Fibroblast of lung (primary cell): ENCODE measurements at regions not wholly inside any gene's neighbourhood (a gene's known extent, or its start where the extent isn't known, plus 50 kb on each side); places are given as distances from the start of the nearest gene placed in this dataset.

Source experiments
- DNase-seq, 2 donors: peaks; one replicate each; pipeline versions ENCODE4 v3.0.0 to v3.0.0-alpha.2; 2010; ENCODE audit warnings: low read depth in 2 of 2
- H2AFZ ChIP-seq: 2 replicates; pipeline ENCODE4 v1.5.1; 2012; ENCODE audit warnings: low read length, control low read depth, inconsistent platforms
- H3K27ac ChIP-seq: 2 replicates; pipeline ENCODE4 v1.5.1; 2011; ENCODE audit warnings: low read length, control low read depth; ENCODE audit not compliant: insufficient read depth
- H3K27me3 ChIP-seq: 2 replicates; pipeline ENCODE4 v1.5.1; 2011; ENCODE audit warnings: mild to moderate bottlenecking, low read length; ENCODE audit not compliant: control insufficient read depth, insufficient read depth
- H3K36me3 ChIP-seq: 2 replicates; pipeline ENCODE4 v1.5.1; 2011; ENCODE audit warnings: low read length; ENCODE audit not compliant: control insufficient read depth, insufficient read depth
- H3K4me1 ChIP-seq: 2 replicates; pipeline ENCODE4 v1.5.1; 2011; ENCODE audit warnings: low read length; ENCODE audit not compliant: control insufficient read depth, insufficient read depth; ENCODE audit errors: extremely low read depth
- H3K4me2 ChIP-seq: 2 replicates; pipeline ENCODE4 v1.5.1; 2011; ENCODE audit warnings: low read length, control low read depth; ENCODE audit not compliant: insufficient read depth; ENCODE audit errors: extremely low read depth
- H3K4me3 ChIP-seq, 4 experiments: fragments of 200-600 bp in 1 of 4; sonication (generic) in 1 of 4; replicated peaks in 1 of 4; 2 replicates each; pipeline ENCODE4 v1.5.1; 2011 to 2016; ENCODE audit warnings: low read length in 4 of 4, low read depth in 3 of 4, mild to moderate bottlenecking in 3 of 4, control low read depth in 2 of 4, inconsistent platforms in 1 of 4, mixed read lengths in 1 of 4; ENCODE audit not compliant: insufficient read depth in 1 of 4; ENCODE audit errors: control extremely low read depth in 1 of 4
- H3K79me2 ChIP-seq: 2 replicates; pipeline ENCODE4 v1.5.1; 2012; ENCODE audit warnings: mild to moderate bottlenecking, low read length, inconsistent platforms; ENCODE audit not compliant: control insufficient read depth, insufficient read depth
- H3K9ac ChIP-seq: 2 replicates; pipeline ENCODE4 v1.5.1; 2011; ENCODE audit warnings: mild to moderate bottlenecking, low read length, control low read depth; ENCODE audit not compliant: insufficient read depth
- H3K9me3 ChIP-seq: 2 replicates; pipeline ENCODE4 v1.5.1; 2012; ENCODE audit warnings: low read depth, low read length; ENCODE audit not compliant: control insufficient read depth, insufficient read depth
- H4K20me1 ChIP-seq: 2 replicates; pipeline ENCODE4 v1.5.1; 2011; ENCODE audit warnings: low read length; ENCODE audit not compliant: control insufficient read depth, insufficient read depth; ENCODE audit errors: extremely low read depth
- EZH2 ChIP-seq: IDR thresholded peaks from 2 replicates; pipeline ENCODE4 v1.5.1; 2012; ENCODE audit warnings: low read length, control low read depth, mild to moderate bottlenecking; ENCODE audit errors: missing control alignments
- TF ChIP-seq, protein P1 (sequence below), 2 donors: IDR thresholded peaks in 1 of 2; conservative IDR thresholded peaks in 1 of 2; 1 replicate in 1 of 2; 2 replicates in 1 of 2; pipeline ENCODE4 v1.5.1; 2011 to 2012; ENCODE audit warnings: low read length in 2 of 2, control low read depth in 1 of 2, inconsistent platforms in 1 of 2, low read depth in 1 of 2, mild to moderate bottlenecking in 1 of 2

DNA sequence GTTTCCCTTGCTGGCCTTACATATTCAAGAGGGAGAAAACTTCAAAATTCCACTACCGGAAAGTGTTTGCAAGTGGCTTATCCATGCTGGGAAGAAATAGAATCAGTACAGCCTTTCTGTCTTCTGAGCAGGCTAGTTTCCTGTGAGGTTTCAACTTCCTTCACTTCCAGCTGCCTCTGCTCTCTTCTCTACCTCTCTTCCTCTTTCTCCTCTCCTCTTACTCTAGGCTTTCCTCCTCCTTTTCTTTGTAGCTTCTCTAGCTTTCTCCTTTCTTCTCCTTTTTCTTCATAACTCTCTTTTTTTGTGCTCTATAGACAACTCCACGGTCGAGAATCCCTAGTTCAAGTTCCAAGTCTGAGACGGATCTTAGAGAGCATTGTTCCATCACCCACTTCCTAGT lies 421.8 kb downstream of the ETS1 start:
- Histone ChIP-seq H3K4me1 (no peaks in the 10 kb centered on the region), H3K4me3 (no peak overlapping the region), H3K9me3 (no peaks in the 10 kb centered on the region), H3K36me3 (no peaks in the 10 kb centered on the region), H3K9ac (no peak overlapping the region), H3K79me2 (no peaks in the 10 kb centered on the region), H3K27ac (no peak overlapping the region), H3K27me3 (no peaks in the 10 kb centered on the region), H4K20me1 (no peaks in the 10 kb centered on the region), H3K4me2 (no peak overlapping the region), H2AFZ (no peak overlapping the region)
- no peak for TF ChIP-seq EZH2
- TF ChIP-seq, protein P1, sequence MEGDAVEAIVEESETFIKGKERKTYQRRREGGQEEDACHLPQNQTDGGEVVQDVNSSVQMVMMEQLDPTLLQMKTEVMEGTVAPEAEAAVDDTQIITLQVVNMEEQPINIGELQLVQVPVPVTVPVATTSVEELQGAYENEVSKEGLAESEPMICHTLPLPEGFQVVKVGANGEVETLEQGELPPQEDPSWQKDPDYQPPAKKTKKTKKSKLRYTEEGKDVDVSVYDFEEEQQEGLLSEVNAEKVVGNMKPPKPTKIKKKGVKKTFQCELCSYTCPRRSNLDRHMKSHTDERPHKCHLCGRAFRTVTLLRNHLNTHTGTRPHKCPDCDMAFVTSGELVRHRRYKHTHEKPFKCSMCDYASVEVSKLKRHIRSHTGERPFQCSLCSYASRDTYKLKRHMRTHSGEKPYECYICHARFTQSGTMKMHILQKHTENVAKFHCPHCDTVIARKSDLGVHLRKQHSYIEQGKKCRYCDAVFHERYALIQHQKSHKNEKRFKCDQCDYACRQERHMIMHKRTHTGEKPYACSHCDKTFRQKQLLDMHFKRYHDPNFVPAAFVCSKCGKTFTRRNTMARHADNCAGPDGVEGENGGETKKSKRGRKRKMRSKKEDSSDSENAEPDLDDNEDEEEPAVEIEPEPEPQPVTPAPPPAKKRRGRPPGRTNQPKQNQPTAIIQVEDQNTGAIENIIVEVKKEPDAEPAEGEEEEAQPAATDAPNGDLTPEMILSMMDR (conservative IDR thresholded peaks at IDR 0.05 in 1 of 2, IDR thresholded peaks at IDR 0.05 in 1 of 2; ENCODE audit: low read depth in 1 of 2, low read length in 2 of 2), result no peak
- no peak for DNase-seq

DNA sequence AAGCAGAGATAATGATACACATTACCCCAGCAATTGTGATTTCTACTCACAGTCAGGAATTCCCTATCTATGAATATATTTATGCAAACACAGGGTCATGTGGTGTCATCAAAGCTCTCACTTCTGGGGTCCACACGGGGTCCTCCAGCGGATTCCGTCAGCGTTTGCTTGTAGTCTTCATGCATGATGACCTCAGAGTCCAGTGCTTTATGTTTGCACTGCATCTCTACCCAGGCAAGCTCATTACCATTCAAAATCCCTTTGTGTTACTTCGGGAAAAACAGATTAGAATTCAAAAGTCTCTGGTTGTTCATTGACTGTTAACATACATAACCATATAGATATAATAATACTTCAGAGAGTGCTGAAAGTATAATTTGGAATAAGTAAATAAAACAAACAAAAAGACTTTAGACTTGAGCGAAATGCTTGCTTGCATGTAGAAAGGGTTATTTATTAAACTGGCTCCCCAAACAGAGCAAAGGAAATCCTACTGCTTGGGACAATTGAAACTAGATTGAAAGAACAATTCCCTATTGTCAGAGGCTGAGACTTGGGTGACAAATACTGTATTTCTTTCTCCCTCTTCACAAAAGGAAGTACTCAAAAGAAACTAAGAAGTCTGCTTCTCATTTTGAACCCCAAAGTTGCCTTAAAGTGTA lies 423.1 kb downstream of the ETS1 start:
- Histone ChIP-seq H3K27me3 (no peaks in the 10 kb centered on the region), H3K9me3 (no peaks in the 10 kb centered on the region), H3K36me3 (no peaks in the 10 kb centered on the region), H4K20me1 (no peaks in the 10 kb centered on the region), H3K4me1 (no peaks in the 10 kb centered on the region), H3K27ac (no peak overlapping the region), H3K4me2 (no peak overlapping the region), H3K9ac (no peak overlapping the region), H2AFZ (no peak overlapping the region), H3K4me3 (no peak overlapping the region), H3K79me2 (no peaks in the 10 kb centered on the region)
- DNase-seq, result no peak
- TF ChIP-seq EZH2, result no peak
- TF ChIP-seq, protein P1 (conservative IDR thresholded peaks at IDR 0.05 in 1 of 2, IDR thresholded peaks at IDR 0.05 in 1 of 2; ENCODE audit: low read depth in 1 of 2, low read length in 2 of 2), result no peak

DNA sequence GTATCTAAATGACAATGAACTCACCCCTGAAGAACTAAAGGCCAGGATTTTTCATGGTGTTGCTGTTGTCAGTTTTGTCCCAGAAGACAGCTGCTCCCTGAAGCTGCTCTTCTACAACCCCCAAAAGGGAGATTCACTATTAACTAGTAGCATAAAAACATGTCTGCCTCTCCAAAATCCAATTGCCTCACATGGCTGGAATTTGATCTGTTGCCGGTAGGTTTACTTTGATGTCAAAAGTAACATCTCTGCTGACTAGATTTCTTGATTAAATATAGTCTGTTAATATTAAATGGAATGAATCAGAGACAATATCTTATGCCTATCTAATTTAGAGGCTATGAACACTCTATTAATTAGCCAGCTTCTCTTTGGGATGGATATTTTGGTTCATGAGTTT lies 425.4 kb downstream of the ETS1 start:
- Histone ChIP-seq H3K9ac (no peak overlapping the region), H3K36me3 (no peaks in the 10 kb centered on the region), H2AFZ (no peak overlapping the region), H3K27ac (no peak overlapping the region), H3K4me1 (no peaks in the 10 kb centered on the region), H3K9me3 (no peaks in the 10 kb centered on the region), H4K20me1 (no peaks in the 10 kb centered on the region), H3K79me2 (no peaks in the 10 kb centered on the region), H3K4me2 (no peak overlapping the region), H3K27me3 (no peaks in the 10 kb centered on the region), H3K4me3 (no peak overlapping the region)
- no peak for DNase-seq
- TF ChIP-seq EZH2, result no peak
- TF ChIP-seq, protein P1 (conservative IDR thresholded peaks at IDR 0.05 in 1 of 2, IDR thresholded peaks at IDR 0.05 in 1 of 2; ENCODE audit: low read depth in 1 of 2, low read length in 2 of 2), result no peak
